ENCODE measurements at regions not wholly inside any gene's neighbourhood (a gene's known extent, or its start where the extent isn't known, plus 50 kb on each side); places are given as distances from the start of the nearest gene placed in this dataset.

GRCh38 chr7:26955516-26955915 lies 91.1 kb upstream of the SKAP2 start:
- TF ChIP-seq CTCF (IDR thresholded peaks at IDR 0.05) (no peak), POLR2A (IDR thresholded peaks at IDR 0.05) (no peak)

Measured in uterus (tissue), 2 donors.